NCI-H2196 treated with DMSO at 0.1 percent for 48 hours (cell line): ENCODE measurements at regions not wholly inside any gene's neighbourhood (a gene's known extent, or its start where the extent isn't known, plus 50 kb on each side); places are given as distances from the start of the nearest gene placed in this dataset.
"Not testable (repeated sequence)": the region's sequence is repeated elsewhere in the genome, so short reads cannot be mapped to it uniquely, and the experiment has no call there.

Experiments used
- DNase-seq: peaks from one replicate; lab custom pipeline; 2025; ENCODE audit not compliant: unreplicated experiment; lab: John Stamatoyannopoulos, UW

GRCh38 chr20:48390981-48391380 lies 436.8 kb downstream of the PREX1 start:
- no peak for DNase-seq

- no peak for DNase-seq
These were observed 440.1 kb downstream of the PREX1 start for GRCh38 chr20:48387675-48388074.

GRCh38 chr20:48385527-48385926 lies 442.3 kb downstream of the PREX1 start:
- DNase-seq: no peak

- DNase-seq: no peak
These were observed 442.7 kb downstream of the PREX1 start for GRCh38 chr20:48385114-48385513.

GRCh38 chr20:48384147-48384818 lies 443.5 kb downstream of the PREX1 start:
- no peak for DNase-seq

- DNase-seq: no peak
These were observed 444.5 kb downstream of the PREX1 start for GRCh38 chr20:48383252-48383651.

- DNase-seq: no peak
These were observed 445.5 kb downstream of the PREX1 start for GRCh38 chr20:48382304-48382703.

GRCh38 chr20:48381353-48382120 lies 446.3 kb downstream of the PREX1 start:
- DNase-seq: no peak

GRCh38 chr20:48380661-48381060 lies 447.1 kb downstream of the PREX1 start:
- DNase-seq: no peak

- no peak for DNase-seq
These were observed 448.7 kb downstream of the PREX1 start for GRCh38 chr20:48378976-48379675.

GRCh38 chr20:48377940-48378339 lies 449.9 kb downstream of the PREX1 start:
- DNase-seq: no peak

GRCh38 chr20:48375804-48376203 lies 452.0 kb downstream of the PREX1 start:
- no peak for DNase-seq

- no peak for DNase-seq
These were observed 452.7 kb downstream of the PREX1 start for GRCh38 chr20:48374991-48375595.

GRCh38 chr20:48374031-48374907 lies 453.5 kb downstream of the PREX1 start:
- peak; percentile 6 for DNase-seq

- no peak for DNase-seq
These were observed 454.3 kb downstream of the PREX1 start for GRCh38 chr20:48373555-48373934.

- not testable (repeated sequence) for DNase-seq
These were observed 454.8 kb downstream of the PREX1 start for GRCh38 chr20:48372851-48373554.

GRCh38 chr20:48371211-48371610 lies 456.6 kb downstream of the PREX1 start:
- DNase-seq: no peak

GRCh38 chr20:48368580-48369021 lies 459.2 kb downstream of the PREX1 start:
- not testable (repeated sequence) for DNase-seq

GRCh38 chr20:48367541-48368358 lies 460.0 kb downstream of the PREX1 start:
- not testable (repeated sequence) for DNase-seq
